Activated CD4-positive, alpha-beta T cell treated with anti-CD3 and anti-CD28 coated beads for 24 hours (primary cell): ENCODE measurements at regions not wholly inside any gene's neighbourhood (a gene's known extent, or its start where the extent isn't known, plus 50 kb on each side); places are given as distances from the start of the nearest gene placed in this dataset.

Experiments
- DNase-seq, 2 donors: peaks; one replicate each; pipeline ENCODE4 v3.0.0-alpha.2; 2020; ENCODE audit warnings: low read depth in 2 of 2

- DNase-seq, result no peak
Measured at GRCh38 chr5:4802044-4802443, 338.1 kb upstream of the ADAMTS16 start.

GRCh38 chr5:4804691-4805360 lies 335.3 kb upstream of the ADAMTS16 start:
- DNase-seq, result no peak

GRCh38 chr5:4815002-4815401 lies 325.1 kb upstream of the ADAMTS16 start:
- no peak for DNase-seq

GRCh38 chr5:4817767-4818166 lies 322.4 kb upstream of the ADAMTS16 start:
- no peak for DNase-seq

- no peak for DNase-seq
Measured at GRCh38 chr5:4831325-4831724, 308.8 kb upstream of the ADAMTS16 start.

- no peak for DNase-seq
Measured at GRCh38 chr5:4832471-4832870, 307.7 kb upstream of the ADAMTS16 start.

GRCh38 chr5:4833104-4833738 lies 306.9 kb upstream of the ADAMTS16 start:
- DNase-seq, result no peak

- no peak for DNase-seq
Measured at GRCh38 chr5:4837489-4838058, 302.6 kb upstream of the ADAMTS16 start.

GRCh38 chr5:4845221-4845620 lies 294.9 kb upstream of the ADAMTS16 start:
- no peak for DNase-seq

GRCh38 chr5:4847766-4848165 lies 292.4 kb upstream of the ADAMTS16 start:
- no peak for DNase-seq

- DNase-seq, result no peak
Measured at GRCh38 chr5:4855036-4855435, 285.1 kb upstream of the ADAMTS16 start.

- DNase-seq, result no peak
Measured at GRCh38 chr5:4855880-4856279, 284.2 kb upstream of the ADAMTS16 start.

- no peak for DNase-seq
Measured at GRCh38 chr5:4857761-4858160, 282.4 kb upstream of the ADAMTS16 start.

- no peak for DNase-seq
Measured at GRCh38 chr5:4859500-4860235, 280.5 kb upstream of the ADAMTS16 start.

GRCh38 chr5:4860631-4861030 lies 279.5 kb upstream of the ADAMTS16 start:
- DNase-seq, result no peak

GRCh38 chr5:4862500-4862899 lies 277.6 kb upstream of the ADAMTS16 start:
- DNase-seq, result no peak

- no peak for DNase-seq
Measured at GRCh38 chr5:4866131-4866659, 273.9 kb upstream of the ADAMTS16 start.

- DNase-seq, result no peak
Measured at GRCh38 chr5:4866817-4867216, 273.3 kb upstream of the ADAMTS16 start.

GRCh38 chr5:4868140-4868735 lies 271.9 kb upstream of the ADAMTS16 start:
- DNase-seq, result peak; percentile 12 to 30

GRCh38 chr5:4873652-4874051 lies 266.5 kb upstream of the ADAMTS16 start:
- no peak for DNase-seq

- no peak for DNase-seq
Measured at GRCh38 chr5:4874097-4874496, 266.0 kb upstream of the ADAMTS16 start.

GRCh38 chr5:4875942-4876341 lies 264.2 kb upstream of the ADAMTS16 start:
- no peak for DNase-seq
